GM13976 (cell line): ENCODE measurements at regions not wholly inside any gene's neighbourhood (a gene's known extent, or its start where the extent isn't known, plus 50 kb on each side); places are given as distances from the start of the nearest gene placed in this dataset.
"Not testable (repeated sequence)": the region's sequence is repeated elsewhere in the genome, so short reads cannot be mapped to it uniquely, and the experiment has no call there.

Experiments
- DNase-seq: peaks from one replicate; pipeline ENCODE4 v3.0.0; 2012; ENCODE audit warnings: low spot score
- CTCF ChIP-seq: IDR thresholded peaks from 2 replicates; pipeline ENCODE4 v1.5.1; 2012; ENCODE audit warnings: borderline replicate concordance, mild to moderate bottlenecking; ENCODE audit not compliant: insufficient read depth; ENCODE audit errors: extremely low read depth, missing control alignments, control extremely low read depth
- in situ Hi-C: fragments of 300-500 bp; cut with MboI; formaldehyde crosslinking; loops from one replicate; pipeline ENCODE4 v1.12.0; 2022; ENCODE audit warnings: low sequenced_read_pairs, mixed read lengths, inconsistent platforms; ENCODE audit not compliant: unreplicated experiment

GRCh38 chr16:51237861-51238378 lies 86.8 kb upstream of the SALL1 start:
- TF ChIP-seq CTCF: no peak
- in situ Hi-C loops: no loop called here
- DNase-seq: no peak

- in situ Hi-C loops: no loop called here
- no peak for TF ChIP-seq CTCF
These were observed 86.1 kb upstream of the SALL1 start for GRCh38 chr16:51237207-51237606.

GRCh38 chr16:51236583-51236982 lies 85.5 kb upstream of the SALL1 start:
- no peak for DNase-seq
- no peak for TF ChIP-seq CTCF
- in situ Hi-C loops: no loop called here

More at GRCh38 chr16:51237207-51237606, 86.1 kb upstream of the SALL1 start:
- no peak for DNase-seq

GRCh38 chr16:51231702-51232101 lies 80.6 kb upstream of the SALL1 start:
- no peak for TF ChIP-seq CTCF
- in situ Hi-C loops: no loop called here
- DNase-seq: no peak

- in situ Hi-C loops, DNase-seq: not testable (repeated sequence)
These were observed 79.0 kb upstream of the SALL1 start for GRCh38 chr16:51230035-51230434.

- no peak for TF ChIP-seq CTCF
- in situ Hi-C loops: no loop called here
- no peak for DNase-seq
These were observed 77.1 kb upstream of the SALL1 start for GRCh38 chr16:51228097-51228659.

GRCh38 chr16:51225878-51226277 lies 74.8 kb upstream of the SALL1 start:
- TF ChIP-seq CTCF: no peak
- in situ Hi-C loops: no loop called here
- no peak for DNase-seq
